SK-N-SH treated with all-trans-retinoic acid at 6 μM for 48 hours (cell line): ENCODE measurements at regions not wholly inside any gene's neighbourhood (a gene's known extent, or its start where the extent isn't known, plus 50 kb on each side); places are given as distances from the start of the nearest gene placed in this dataset.

Experiments
- CSDC2 ChIP-seq: fragments of 250-450 bp; sonication (Bioruptor Pico); IDR thresholded peaks from 2 replicates; pipeline ENCODE4 v1.5.0; 2020; ENCODE audit warnings: mild to moderate bottlenecking, moderate library complexity
- ZFP3 ChIP-seq: fragments of 250-450 bp; sonication (Bioruptor Pico); IDR thresholded peaks from 2 replicates; pipeline ENCODE4 v1.5.0; 2020; ENCODE audit warnings: mild to moderate bottlenecking, moderate library complexity
- TF ChIP-seq, protein P1 (sequence below): fragments of 250-450 bp; sonication (Bioruptor Pico); IDR thresholded peaks from 2 replicates; pipeline ENCODE4 v1.5.0; 2020; ENCODE audit warnings: mild to moderate bottlenecking, moderate library complexity

DNA sequence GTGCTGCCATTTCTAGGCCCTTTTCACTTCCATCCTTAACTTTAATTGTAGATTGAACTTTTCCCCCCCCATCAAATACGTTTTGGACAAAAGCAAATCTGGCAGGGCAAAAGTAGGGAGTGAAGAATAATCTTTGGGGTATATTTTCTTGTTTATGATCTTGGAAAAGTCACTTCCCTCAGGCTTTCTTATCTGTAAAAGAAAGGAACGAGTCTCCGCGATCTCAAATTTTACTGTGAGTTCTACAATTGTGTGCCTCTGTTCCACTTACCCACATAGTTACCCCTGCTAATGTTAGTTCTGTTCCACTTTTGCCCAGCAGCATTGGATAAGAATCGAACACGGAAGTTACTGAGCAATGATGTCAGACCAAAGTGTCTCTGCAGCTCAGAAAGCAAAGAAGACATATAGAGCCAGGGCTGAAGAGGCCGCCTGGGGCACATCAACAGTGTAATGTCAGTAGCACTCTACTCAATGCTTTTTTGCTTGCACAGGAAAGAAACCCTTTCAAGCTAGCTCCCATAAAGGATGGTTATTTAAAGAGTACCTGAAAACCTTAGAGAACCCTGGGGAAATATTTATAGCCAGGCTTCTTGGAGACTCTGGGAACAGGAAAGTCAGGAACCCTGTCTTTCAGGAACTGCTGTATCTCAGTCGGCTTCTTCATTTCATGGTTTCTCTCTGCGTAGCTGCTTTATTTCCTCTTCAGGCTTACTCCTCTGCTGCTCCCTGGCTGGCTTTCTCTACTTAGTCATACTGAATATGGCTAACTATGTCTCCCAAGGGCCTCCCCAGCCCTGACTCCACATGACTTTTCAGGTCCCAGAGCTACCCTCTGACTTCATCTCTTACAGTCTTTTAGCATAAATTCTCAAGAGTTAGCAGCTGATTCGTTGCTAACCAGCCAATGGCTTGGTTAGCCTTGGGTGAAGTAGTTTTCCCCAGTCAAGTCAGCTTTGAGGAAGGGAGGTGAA is 123.7 kb upstream of the FAM3C start:
- TF ChIP-seq, protein P1, sequence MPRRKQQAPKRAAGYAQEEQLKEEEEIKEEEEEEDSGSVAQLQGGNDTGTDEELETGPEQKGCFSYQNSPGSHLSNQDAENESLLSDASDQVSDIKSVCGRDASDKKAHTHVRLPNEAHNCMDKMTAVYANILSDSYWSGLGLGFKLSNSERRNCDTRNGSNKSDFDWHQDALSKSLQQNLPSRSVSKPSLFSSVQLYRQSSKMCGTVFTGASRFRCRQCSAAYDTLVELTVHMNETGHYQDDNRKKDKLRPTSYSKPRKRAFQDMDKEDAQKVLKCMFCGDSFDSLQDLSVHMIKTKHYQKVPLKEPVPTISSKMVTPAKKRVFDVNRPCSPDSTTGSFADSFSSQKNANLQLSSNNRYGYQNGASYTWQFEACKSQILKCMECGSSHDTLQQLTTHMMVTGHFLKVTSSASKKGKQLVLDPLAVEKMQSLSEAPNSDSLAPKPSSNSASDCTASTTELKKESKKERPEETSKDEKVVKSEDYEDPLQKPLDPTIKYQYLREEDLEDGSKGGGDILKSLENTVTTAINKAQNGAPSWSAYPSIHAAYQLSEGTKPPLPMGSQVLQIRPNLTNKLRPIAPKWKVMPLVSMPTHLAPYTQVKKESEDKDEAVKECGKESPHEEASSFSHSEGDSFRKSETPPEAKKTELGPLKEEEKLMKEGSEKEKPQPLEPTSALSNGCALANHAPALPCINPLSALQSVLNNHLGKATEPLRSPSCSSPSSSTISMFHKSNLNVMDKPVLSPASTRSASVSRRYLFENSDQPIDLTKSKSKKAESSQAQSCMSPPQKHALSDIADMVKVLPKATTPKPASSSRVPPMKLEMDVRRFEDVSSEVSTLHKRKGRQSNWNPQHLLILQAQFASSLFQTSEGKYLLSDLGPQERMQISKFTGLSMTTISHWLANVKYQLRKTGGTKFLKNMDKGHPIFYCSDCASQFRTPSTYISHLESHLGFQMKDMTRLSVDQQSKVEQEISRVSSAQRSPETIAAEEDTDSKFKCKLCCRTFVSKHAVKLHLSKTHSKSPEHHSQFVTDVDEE (CRISPR knock-in tag): no peak
- TF ChIP-seq ZFP3 (CRISPR knock-in tag) (no peak), CSDC2 (no peak)
